ENCODE measurements at regions not wholly inside any gene's neighbourhood (a gene's known extent, or its start where the extent isn't known, plus 50 kb on each side); places are given as distances from the start of the nearest gene placed in this dataset.

GRCh38 chr14:58899317-58899713 is 261.6 kb downstream of the DACT1 start:
- H3K27ac ChIP-seq (ENCODE audit: low read depth, low read length) = no peak overlapping the region
- no peak overlapping the region for H3K9ac ChIP-seq (ENCODE audit: low read depth, low read length)
- no peak overlapping the region for H3K4me3 ChIP-seq (ENCODE audit: low read depth, low read length)

GRCh38 chr14:58901826-58902225 is 264.1 kb downstream of the DACT1 start:
- Histone ChIP-seq H3K9me3 (ENCODE audit: control insufficient read depth, insufficient read depth, low read length) (peaks cover 6% of the 10 kb centered on the region; the same call in 1 of the 2 replicates), H3K27me3 (ENCODE audit: control insufficient read depth, insufficient read depth, low read length) (no peaks in the 10 kb centered on the region), H3K27ac (ENCODE audit: low read depth, low read length) (no peak overlapping the region), H3K9ac (ENCODE audit: low read depth, low read length) (no peak overlapping the region), H3K4me1 (ENCODE audit: control insufficient read depth, insufficient read depth, low read length) (no peaks in the 10 kb centered on the region), H3K36me3 (ENCODE audit: control insufficient read depth, insufficient read depth, low read length) (no peaks in the 10 kb centered on the region), H3K4me3 (ENCODE audit: low read depth, low read length) (no peak overlapping the region)

More at GRCh38 chr14:58899317-58899713, 261.6 kb downstream of the DACT1 start:
- Histone ChIP-seq H3K9me3 (ENCODE audit: control insufficient read depth, insufficient read depth, low read length) (peaks cover 6% of the 10 kb centered on the region; the same call in 1 of the 2 replicates), H3K27me3 (ENCODE audit: control insufficient read depth, insufficient read depth, low read length) (no peaks in the 10 kb centered on the region), H3K4me1 (ENCODE audit: control insufficient read depth, insufficient read depth, low read length) (no peaks in the 10 kb centered on the region), H3K36me3 (ENCODE audit: control insufficient read depth, insufficient read depth, low read length) (no peaks in the 10 kb centered on the region)

- Histone ChIP-seq H3K4me1 (ENCODE audit: control insufficient read depth, insufficient read depth, low read length) (no peaks in the 10 kb centered on the region), H3K4me3 (ENCODE audit: low read depth, low read length) (no peak overlapping the region), H3K9me3 (ENCODE audit: control insufficient read depth, insufficient read depth, low read length) (peaks cover 6% of the 10 kb centered on the region; the same call in 1 of the 2 replicates), H3K36me3 (ENCODE audit: control insufficient read depth, insufficient read depth, low read length) (no peaks in the 10 kb centered on the region), H3K27me3 (ENCODE audit: control insufficient read depth, insufficient read depth, low read length) (no peaks in the 10 kb centered on the region), H3K27ac (ENCODE audit: low read depth, low read length) (no peak overlapping the region), H3K9ac (ENCODE audit: low read depth, low read length) (no peak overlapping the region)
Measured at GRCh38 chr14:58904776-58905175, 267.0 kb downstream of the DACT1 start.

- Histone ChIP-seq H3K4me3 (ENCODE audit: low read depth, low read length) (no peak overlapping the region), H3K27me3 (ENCODE audit: control insufficient read depth, insufficient read depth, low read length) (no peaks in the 10 kb centered on the region), H3K4me1 (ENCODE audit: control insufficient read depth, insufficient read depth, low read length) (no peaks in the 10 kb centered on the region), H3K9ac (ENCODE audit: low read depth, low read length) (no peak overlapping the region), H3K36me3 (ENCODE audit: control insufficient read depth, insufficient read depth, low read length) (no peaks in the 10 kb centered on the region), H3K9me3 (ENCODE audit: control insufficient read depth, insufficient read depth, low read length) (peaks cover 6% of the 10 kb centered on the region; the same call in 1 of the 2 replicates), H3K27ac (ENCODE audit: low read depth, low read length) (no peak overlapping the region)
Measured at GRCh38 chr14:58907803-58908202, 270.0 kb downstream of the DACT1 start.

GRCh38 chr14:58912287-58912686 is 274.5 kb downstream of the DACT1 start:
- Histone ChIP-seq H3K27ac (ENCODE audit: low read depth, low read length) (no peak overlapping the region), H3K4me1 (ENCODE audit: control insufficient read depth, insufficient read depth, low read length) (no peaks in the 10 kb centered on the region), H3K4me3 (ENCODE audit: low read depth, low read length) (no peak overlapping the region), H3K27me3 (ENCODE audit: control insufficient read depth, insufficient read depth, low read length) (no peaks in the 10 kb centered on the region), H3K9me3 (ENCODE audit: control insufficient read depth, insufficient read depth, low read length) (no peaks in the 10 kb centered on the region), H3K36me3 (ENCODE audit: control insufficient read depth, insufficient read depth, low read length) (no peaks in the 10 kb centered on the region), H3K9ac (ENCODE audit: low read depth, low read length) (no peak overlapping the region)

- Histone ChIP-seq H3K4me3 (ENCODE audit: low read depth, low read length) (no peak overlapping the region), H3K9me3 (ENCODE audit: control insufficient read depth, insufficient read depth, low read length) (no peaks in the 10 kb centered on the region)
Measured at GRCh38 chr14:58912799-58913432, 275.2 kb downstream of the DACT1 start.

GRCh38 chr14:58914279-58914855 is 274.1 kb upstream of the DAAM1 start:
- Histone ChIP-seq H3K9me3 (ENCODE audit: control insufficient read depth, insufficient read depth, low read length) (no peaks in the 10 kb centered on the region), H3K36me3 (ENCODE audit: control insufficient read depth, insufficient read depth, low read length) (no peaks in the 10 kb centered on the region), H3K9ac (ENCODE audit: low read depth, low read length) (no peak overlapping the region), H3K4me1 (ENCODE audit: control insufficient read depth, insufficient read depth, low read length) (peaks cover 3% of the 10 kb centered on the region; the same call in 1 of the 2 replicates), H3K27me3 (ENCODE audit: control insufficient read depth, insufficient read depth, low read length) (no peaks in the 10 kb centered on the region), H3K4me3 (ENCODE audit: low read depth, low read length) (no peak overlapping the region), H3K27ac (ENCODE audit: low read depth, low read length) (no peak overlapping the region)

More at GRCh38 chr14:58912799-58913432, 275.2 kb downstream of the DACT1 start:
- H3K36me3 ChIP-seq (ENCODE audit: control insufficient read depth, insufficient read depth, low read length) = no peaks in the 10 kb centered on the region
- H3K27ac ChIP-seq (ENCODE audit: low read depth, low read length) = no peak overlapping the region
- no peak overlapping the region for H3K9ac ChIP-seq (ENCODE audit: low read depth, low read length)
- H3K27me3 ChIP-seq (ENCODE audit: control insufficient read depth, insufficient read depth, low read length) = no peaks in the 10 kb centered on the region
- no peaks in the 10 kb centered on the region for H3K4me1 ChIP-seq (ENCODE audit: control insufficient read depth, insufficient read depth, low read length)

GRCh38 chr14:58915646-58916045 is 272.8 kb upstream of the DAAM1 start:
- Histone ChIP-seq H3K4me3 (ENCODE audit: low read depth, low read length) (no peak overlapping the region), H3K36me3 (ENCODE audit: control insufficient read depth, insufficient read depth, low read length) (no peaks in the 10 kb centered on the region), H3K9me3 (ENCODE audit: control insufficient read depth, insufficient read depth, low read length) (no peaks in the 10 kb centered on the region), H3K27ac (ENCODE audit: low read depth, low read length) (no peak overlapping the region), H3K4me1 (ENCODE audit: control insufficient read depth, insufficient read depth, low read length) (peaks cover 3% of the 10 kb centered on the region; the same call in 1 of the 2 replicates), H3K9ac (ENCODE audit: low read depth, low read length) (no peak overlapping the region), H3K27me3 (ENCODE audit: control insufficient read depth, insufficient read depth, low read length) (no peaks in the 10 kb centered on the region)

GRCh38 chr14:58918066-58918738 is 270.3 kb upstream of the DAAM1 start:
- H3K9ac ChIP-seq (ENCODE audit: low read depth, low read length) = no peak overlapping the region
- H3K4me1 ChIP-seq (ENCODE audit: control insufficient read depth, insufficient read depth, low read length) = peaks cover 3% of the 10 kb centered on the region; the same call in 1 of the 2 replicates
- no peaks in the 10 kb centered on the region for H3K27me3 ChIP-seq (ENCODE audit: control insufficient read depth, insufficient read depth, low read length)
- H3K27ac ChIP-seq (ENCODE audit: low read depth, low read length) = peak overlapping the region; percentile 22
- H3K9me3 ChIP-seq (ENCODE audit: control insufficient read depth, insufficient read depth, low read length) = no peaks in the 10 kb centered on the region
- H3K36me3 ChIP-seq (ENCODE audit: control insufficient read depth, insufficient read depth, low read length) = no peaks in the 10 kb centered on the region
- H3K4me3 ChIP-seq (ENCODE audit: low read depth, low read length) = no peak overlapping the region

GRCh38 chr14:58919217-58919616 is 269.2 kb upstream of the DAAM1 start:
- Histone ChIP-seq H3K9ac (ENCODE audit: low read depth, low read length) (no peak overlapping the region), H3K9me3 (ENCODE audit: control insufficient read depth, insufficient read depth, low read length) (no peaks in the 10 kb centered on the region), H3K4me1 (ENCODE audit: control insufficient read depth, insufficient read depth, low read length) (peaks cover 10% of the 10 kb centered on the region; the same call in 1 of the 2 replicates), H3K36me3 (ENCODE audit: control insufficient read depth, insufficient read depth, low read length) (no peaks in the 10 kb centered on the region), H3K27me3 (ENCODE audit: control insufficient read depth, insufficient read depth, low read length) (no peaks in the 10 kb centered on the region), H3K27ac (ENCODE audit: low read depth, low read length) (no peak overlapping the region), H3K4me3 (ENCODE audit: low read depth, low read length) (no peak overlapping the region)

- no peaks in the 10 kb centered on the region for H3K36me3 ChIP-seq (ENCODE audit: control insufficient read depth, insufficient read depth, low read length)
- H3K9ac ChIP-seq (ENCODE audit: low read depth, low read length) = no peak overlapping the region
- H3K27me3 ChIP-seq (ENCODE audit: control insufficient read depth, insufficient read depth, low read length) = no peaks in the 10 kb centered on the region
- H3K9me3 ChIP-seq (ENCODE audit: control insufficient read depth, insufficient read depth, low read length) = no peaks in the 10 kb centered on the region
- H3K4me1 ChIP-seq (ENCODE audit: control insufficient read depth, insufficient read depth, low read length) = peaks cover 10% of the 10 kb centered on the region; the same call in 1 of the 2 replicates
- H3K27ac ChIP-seq (ENCODE audit: low read depth, low read length) = no peak overlapping the region
- H3K4me3 ChIP-seq (ENCODE audit: low read depth, low read length) = no peak overlapping the region
Measured at GRCh38 chr14:58920230-58920629, 268.2 kb upstream of the DAAM1 start.

All from HUES48 (cell line).